NT2/D1 (cell line): ENCODE measurements at regions not wholly inside any gene's neighbourhood (a gene's known extent, or its start where the extent isn't known, plus 50 kb on each side); places are given as distances from the start of the nearest gene placed in this dataset.

Source experiments
- SUZ12 ChIP-seq: IDR thresholded peaks from 2 replicates; pipeline ENCODE4 v1.6.1; 2011; ENCODE audit not compliant: insufficient read length, insufficient read depth; ENCODE audit errors: extremely low read depth
- YY1 ChIP-seq: IDR thresholded peaks from 2 replicates; pipeline ENCODE4 v1.6.1; 2011; ENCODE audit not compliant: insufficient read length, insufficient read depth
- ZNF274 ChIP-seq: IDR thresholded peaks from 2 replicates; pipeline ENCODE4 v1.6.1; 2011; ENCODE audit warnings: mild to moderate bottlenecking, low read depth, low read length

- no peak for TF ChIP-seq SUZ12
- no peak for TF ChIP-seq YY1
- no peak for TF ChIP-seq ZNF274
Observed at GRCh38 chr18:30810580-30810979, 232.0 kb downstream of the DSC3 start.
